Mucosa of descending colon (tissue), 3 donors: ENCODE measurements at regions not wholly inside any gene's neighbourhood (a gene's known extent, or its start where the extent isn't known, plus 50 kb on each side); places are given as distances from the start of the nearest gene placed in this dataset.

ENCODE experiments used
- ATAC-seq: fragments of 200-7000 bp; cut with Tn5 transposase; one replicate; pipeline ENCODE4 v1.9.1; 2020; ENCODE audit warnings: mild to moderate bottlenecking, moderate library complexity
- DNase-seq, 3 donors: peaks; one replicate each; pipeline ENCODE4 v3.0.0-alpha.2; 2020
- H3K36me3 ChIP-seq: fragments of 200-600 bp; one replicate; pipeline ENCODE4 v1.8.0; 2021; ENCODE audit warnings: low read depth, mild to moderate bottlenecking
- H3K4me1 ChIP-seq: fragments of 200-600 bp; one replicate; pipeline ENCODE4 v1.8.0; 2021; ENCODE audit warnings: low read depth, mild to moderate bottlenecking
- H3K4me3 ChIP-seq: fragments of 200-600 bp; one replicate; pipeline ENCODE4 v1.8.0; 2021; ENCODE audit warnings: mild to moderate bottlenecking
- H3K9me3 ChIP-seq: fragments of 200-600 bp; one replicate; pipeline ENCODE4 v1.8.0; 2021; ENCODE audit warnings: mild to moderate bottlenecking
- CTCF ChIP-seq: fragments of 200-600 bp; IDR thresholded peaks from one replicate; pipeline ENCODE4 v1.8.0; 2022; ENCODE audit warnings: antibody characterized with exemption, mild to moderate bottlenecking
- intact Hi-C, 2 donors: fragments of 100-400 bp; cut with DNase I in 1 of 2; cut with micrococcal nuclease in 1 of 2; formaldehyde crosslinking; loops; one replicate each; pipeline versions ENCODE4 v1.11.0 to v1.11.1; 2022; cut with DNase I, micrococcal nuclease
- donor health status: DM: no; HTN: no; CAD: no; lungs with moderate emphysema.
- donor health status: DM: no; HTN: no; CAD: no.
- donor health status: DM: no; HTN: yes; CAD: no.

GRCh38 chr5:167716126-167716775, 575.2 kb upstream of the WWC1 start:
- H3K9me3 ChIP-seq = no peaks in the 10 kb centered on the region
- no peaks in the 10 kb centered on the region for H3K4me1 ChIP-seq
- no peak for ATAC-seq
- intact Hi-C loops = no loop called here
- DNase-seq = no peak
- H3K4me3 ChIP-seq = no peak overlapping the region
- no peaks in the 10 kb centered on the region for H3K36me3 ChIP-seq
- TF ChIP-seq CTCF = no peak

DNA sequence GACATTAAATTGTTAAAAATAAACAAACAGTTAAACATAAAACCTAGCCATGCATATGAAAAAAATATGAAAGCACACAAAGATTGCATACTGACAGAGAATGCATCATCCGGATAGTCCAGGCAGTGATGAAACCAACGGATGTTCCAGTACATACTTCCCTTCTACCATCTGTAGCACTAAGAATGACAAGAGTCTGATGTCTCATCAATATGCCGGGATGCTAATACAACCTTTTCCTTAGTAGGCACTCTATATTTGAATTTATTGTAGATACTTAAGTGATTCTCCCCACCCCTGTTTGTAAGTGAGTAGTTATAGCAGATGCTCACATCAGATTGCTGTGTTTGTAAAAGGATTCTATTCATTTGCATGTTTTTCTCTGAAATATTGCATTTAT, 571.2 kb upstream of the WWC1 start:
- no peak for ATAC-seq
- H3K9me3 ChIP-seq = no peaks in the 10 kb centered on the region
- H3K4me1 ChIP-seq = no peaks in the 10 kb centered on the region
- DNase-seq = no peak
- intact Hi-C loops = loop anchor here (10.0 kb wide), 1 partner anchor 325 kb away; no protein-coding TSS in a partner anchor
- no peaks in the 10 kb centered on the region for H3K36me3 ChIP-seq
- H3K4me3 ChIP-seq = no peak overlapping the region
- TF ChIP-seq CTCF = no peak

DNA sequence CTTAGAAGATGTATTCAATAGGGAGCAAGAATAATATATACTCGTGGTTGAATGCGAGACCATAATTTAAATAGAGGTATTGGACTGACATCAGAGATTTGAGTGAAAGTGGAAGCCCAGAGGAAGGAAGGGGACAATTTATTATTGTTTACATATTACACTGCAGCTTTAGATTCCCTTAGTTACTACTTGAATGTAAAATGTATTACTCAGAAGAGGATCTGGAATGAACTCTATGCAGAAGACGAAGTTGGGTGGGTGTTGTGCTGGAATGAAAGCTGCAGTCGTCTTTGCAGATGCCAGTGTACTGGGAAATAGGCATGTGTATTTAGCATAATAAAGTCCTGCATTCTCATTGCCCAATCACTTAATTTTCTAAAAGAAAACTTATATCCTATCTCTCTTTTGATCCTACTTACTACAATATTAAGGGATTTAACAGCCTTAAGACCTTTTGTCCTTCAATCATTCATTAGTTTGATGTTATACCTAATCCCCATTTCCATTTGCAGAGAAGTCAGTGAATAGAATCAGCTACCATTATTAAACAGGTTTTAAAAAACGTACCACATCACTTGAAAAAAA, 570.7 kb upstream of the WWC1 start:
- H3K4me1 ChIP-seq = no peaks in the 10 kb centered on the region
- no peak overlapping the region for H3K4me3 ChIP-seq
- no peaks in the 10 kb centered on the region for H3K36me3 ChIP-seq
- TF ChIP-seq CTCF = no peak
- no peak for ATAC-seq
- H3K9me3 ChIP-seq = no peaks in the 10 kb centered on the region
- intact Hi-C loops = loop anchor here (10.0 kb wide), 1 partner anchor 324 kb away; no protein-coding TSS in a partner anchor
- DNase-seq = no peak

DNA sequence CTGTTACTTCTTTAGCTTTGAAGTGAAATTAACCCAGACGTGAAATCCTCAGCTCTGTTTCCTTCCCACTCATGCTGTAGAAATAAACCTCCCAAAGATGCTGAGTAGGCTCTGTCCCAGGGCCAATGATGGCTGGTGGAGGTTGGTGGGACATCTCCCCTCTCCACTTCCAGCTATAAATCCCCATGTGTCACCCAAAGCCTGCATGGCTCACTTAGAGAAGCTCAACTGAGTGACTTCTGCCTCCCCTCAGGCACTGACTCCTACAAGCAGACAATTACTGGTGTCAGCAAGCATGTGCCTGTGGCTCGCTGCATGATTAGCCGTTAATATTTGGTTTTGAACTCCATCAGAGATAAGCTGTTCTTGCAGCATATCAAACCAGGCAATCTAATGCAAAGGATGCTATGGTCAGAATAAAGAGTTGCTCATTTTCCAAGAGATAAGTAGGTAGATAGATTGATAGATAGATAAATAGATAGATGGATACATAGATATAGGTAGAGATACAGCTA, 569.5 kb upstream of the WWC1 start:
- H3K4me3 ChIP-seq = no peak overlapping the region
- TF ChIP-seq CTCF = no peak
- no peak for ATAC-seq
- H3K9me3 ChIP-seq = no peaks in the 10 kb centered on the region
- H3K4me1 ChIP-seq = no peaks in the 10 kb centered on the region
- no peaks in the 10 kb centered on the region for H3K36me3 ChIP-seq
- DNase-seq = no peak
- intact Hi-C loops = loop anchor here (10.0 kb wide), 1 partner anchor 323 kb away; no protein-coding TSS in a partner anchor

- TF ChIP-seq CTCF = peak; percentile 75
- intact Hi-C loops = loop anchor here (10.0 kb wide), 1 partner anchor 321 kb away; no protein-coding TSS in a partner anchor
- Histone ChIP-seq H3K9me3 (no peaks in the 10 kb centered on the region), H3K4me3 (no peak overlapping the region), H3K36me3 (no peaks in the 10 kb centered on the region), H3K4me1 (no peaks in the 10 kb centered on the region)
- peak in 2 of 3 donors; percentile 70 to 85 for DNase-seq
- ATAC-seq = peak; percentile 88
Measured at GRCh38 chr5:167723254-167723871, 568.1 kb upstream of the WWC1 start.
